ENCODE measurements at regions not wholly inside any gene's neighbourhood (a gene's known extent, or its start where the extent isn't known, plus 50 kb on each side); places are given as distances from the start of the nearest gene placed in this dataset.

- TF ChIP-seq POLR2AphosphoS5 (IDR thresholded peaks at IDR 0.05) (no peak), CTCF (IDR thresholded peaks at IDR 0.05 in 8 of 11, conservative IDR thresholded peaks at IDR 0.05 in 3 of 11) (no peak), POLR2A (IDR thresholded peaks at IDR 0.05) (no peak)
Measured at GRCh38 chr2:173629076-173629475, 274.4 kb downstream of the CDCA7 start.
